ENCODE measurements at regions not wholly inside any gene's neighbourhood (a gene's known extent, or its start where the extent isn't known, plus 50 kb on each side); places are given as distances from the start of the nearest gene placed in this dataset.

DNA sequence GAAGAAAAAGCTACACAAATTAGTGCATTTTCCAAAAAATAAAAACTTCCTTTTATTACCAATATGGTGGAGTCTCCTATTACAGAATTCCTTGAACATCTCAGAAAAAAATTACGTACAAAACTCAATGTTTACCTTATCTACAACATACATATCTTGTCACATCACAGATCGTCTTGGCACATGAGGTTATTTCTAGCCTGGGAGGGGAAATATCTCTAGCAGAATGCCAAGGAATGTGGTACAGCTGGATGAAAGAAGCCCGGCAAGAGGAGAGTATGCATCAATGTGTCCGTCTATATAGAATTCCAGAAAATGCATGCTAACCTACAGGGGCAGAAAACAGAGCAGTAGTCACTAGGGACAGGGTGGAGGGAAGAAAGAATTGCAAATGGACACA is 443.8 kb downstream of the ZSWIM6 start:
- peaks cover 2% of the 10 kb centered on the region for H3K9me3 ChIP-seq (ENCODE audit: control insufficient read depth, low read length)
- H3K4me1 ChIP-seq (ENCODE audit: control insufficient read depth in 1 of 2, insufficient read depth in 2 of 2, low read length in 2 of 2), result no peaks in the 10 kb centered on the region
- 17 to 25% methylated on average over 4 of the region's 4 CpGs for WGBS, 2 donors
- no peaks in the 10 kb centered on the region for H3K27me3 ChIP-seq (ENCODE audit: control insufficient read depth in 1 of 2, insufficient read depth in 2 of 2, low read length in 1 of 2)
- no peak overlapping the region for H3K4me3 ChIP-seq (ENCODE audit: low read length in 2 of 2)
- no peak for DNase-seq
- H3K27ac ChIP-seq (ENCODE audit: low read depth in 1 of 2, low read length in 2 of 2), result no peak overlapping the region
- H3K36me3 ChIP-seq (ENCODE audit: control insufficient read depth in 1 of 2, insufficient read depth in 2 of 2, low read length in 1 of 2), result no peaks in the 10 kb centered on the region
- ATAC-seq (ENCODE audit: low FRiP score), result no peak
- intact Hi-C loops (cut with DNase I), result no loop called here

DNA sequence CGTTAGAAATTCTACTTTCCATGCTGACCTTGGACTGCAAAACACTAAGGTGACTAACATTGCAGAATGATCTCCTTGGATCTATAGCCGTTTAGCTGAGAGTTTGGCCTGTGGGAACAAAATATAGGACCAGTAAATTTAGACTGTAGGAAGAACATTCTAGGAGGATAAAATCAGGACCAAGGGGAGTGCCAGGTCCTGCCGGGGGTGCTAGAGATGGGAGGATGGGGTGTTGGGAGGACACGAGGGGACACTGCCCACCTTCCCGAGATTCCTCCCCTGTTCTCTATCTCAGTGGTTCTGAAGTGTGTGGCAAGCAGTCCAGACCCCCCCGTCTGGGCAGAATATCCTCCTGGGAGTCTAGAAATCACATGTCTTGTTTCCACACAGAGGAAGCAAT is 445.2 kb downstream of the ZSWIM6 start:
- DNase-seq, result no peak
- no peaks in the 10 kb centered on the region for H3K4me1 ChIP-seq (ENCODE audit: control insufficient read depth in 1 of 2, insufficient read depth in 2 of 2, low read length in 2 of 2)
- H3K4me3 ChIP-seq (ENCODE audit: low read length in 2 of 2), result no peak overlapping the region
- no peaks in the 10 kb centered on the region for H3K36me3 ChIP-seq (ENCODE audit: control insufficient read depth in 1 of 2, insufficient read depth in 2 of 2, low read length in 1 of 2)
- ATAC-seq (ENCODE audit: low FRiP score), result no peak
- H3K9me3 ChIP-seq (ENCODE audit: control insufficient read depth, low read length), result peaks cover 1% of the 10 kb centered on the region
- intact Hi-C loops (cut with DNase I), result no loop called here
- no peak overlapping the region for H3K27ac ChIP-seq (ENCODE audit: low read depth in 1 of 2, low read length in 2 of 2)
- H3K27me3 ChIP-seq (ENCODE audit: control insufficient read depth in 1 of 2, insufficient read depth in 2 of 2, low read length in 1 of 2), result no peaks in the 10 kb centered on the region
- WGBS, 2 donors, result 36 to 37% methylated on average over 6 of the region's 6 CpGs

DNA sequence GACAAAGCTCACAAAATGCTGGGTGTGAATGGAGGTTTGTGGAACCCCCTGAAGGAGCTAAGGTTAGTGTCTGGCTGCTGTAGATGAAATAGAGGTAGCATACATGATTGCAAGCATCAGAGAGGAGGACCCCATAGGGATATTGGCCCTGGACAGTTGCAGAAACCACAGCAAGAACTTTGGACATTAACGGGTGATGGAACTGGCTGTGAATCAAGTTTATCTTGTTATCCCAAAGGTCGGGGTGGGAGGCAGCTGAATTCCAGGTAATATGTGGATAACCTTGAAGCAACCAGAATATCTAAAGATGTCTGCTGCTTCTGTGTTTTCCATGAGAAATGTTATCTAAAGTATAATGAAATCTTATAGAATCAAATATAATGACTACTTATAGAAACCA is 447.7 kb downstream of the ZSWIM6 start:
- Histone ChIP-seq H3K27me3 (ENCODE audit: control insufficient read depth in 1 of 2, insufficient read depth in 2 of 2, low read length in 1 of 2) (no peaks in the 10 kb centered on the region), H3K36me3 (ENCODE audit: control insufficient read depth in 1 of 2, insufficient read depth in 2 of 2, low read length in 1 of 2) (no peaks in the 10 kb centered on the region), H3K9me3 (ENCODE audit: control insufficient read depth, low read length) (peaks cover 1% of the 10 kb centered on the region), H3K27ac (ENCODE audit: low read depth in 1 of 2, low read length in 2 of 2) (no peak overlapping the region), H3K4me3 (ENCODE audit: low read length in 2 of 2) (no peak overlapping the region), H3K4me1 (ENCODE audit: control insufficient read depth in 1 of 2, insufficient read depth in 2 of 2, low read length in 2 of 2) (no peaks in the 10 kb centered on the region)
- intact Hi-C loops (cut with DNase I), result no loop called here
- DNase-seq, result no peak
- WGBS, 2 donors, result 56 to 69% methylated on average over 2 of the region's 2 CpGs
- no peak for ATAC-seq (ENCODE audit: low FRiP score)

DNA sequence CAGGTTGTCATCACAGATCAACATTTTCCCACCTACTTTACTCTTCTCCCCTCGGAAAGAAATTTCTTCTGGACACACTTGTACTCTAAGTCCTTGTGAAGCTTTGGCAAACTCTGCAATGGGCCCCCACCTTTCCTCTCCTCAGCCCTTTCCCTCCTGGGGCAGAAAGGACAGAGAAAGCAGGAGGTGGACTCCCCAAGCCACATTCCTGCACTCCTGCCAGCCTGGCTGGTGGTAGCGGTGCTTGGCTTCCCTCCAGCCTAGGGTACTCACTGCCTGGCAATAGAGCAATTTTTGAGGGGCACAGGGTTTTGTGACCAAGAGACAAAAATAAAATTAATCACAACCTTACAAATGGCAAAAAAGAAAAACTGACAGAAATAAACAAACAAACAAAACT is 451.4 kb downstream of the ZSWIM6 start:
- Histone ChIP-seq H3K4me3 (ENCODE audit: low read length in 2 of 2) (no peak overlapping the region), H3K4me1 (ENCODE audit: control insufficient read depth in 1 of 2, insufficient read depth in 2 of 2, low read length in 2 of 2) (no peaks in the 10 kb centered on the region), H3K9me3 (ENCODE audit: control insufficient read depth, low read length) (peaks cover 1% of the 10 kb centered on the region), H3K36me3 (ENCODE audit: control insufficient read depth in 1 of 2, insufficient read depth in 2 of 2, low read length in 1 of 2) (no peaks in the 10 kb centered on the region), H3K27ac (ENCODE audit: low read depth in 1 of 2, low read length in 2 of 2) (no peak overlapping the region), H3K27me3 (ENCODE audit: control insufficient read depth in 1 of 2, insufficient read depth in 2 of 2, low read length in 1 of 2) (no peaks in the 10 kb centered on the region)
- DNase-seq (no peak), ATAC-seq (ENCODE audit: low FRiP score) (no peak)
- intact Hi-C loops (cut with DNase I), result no loop called here
- WGBS, 2 donors, result 40 to 45% methylated on average over 2 of the region's 2 CpGs

DNA sequence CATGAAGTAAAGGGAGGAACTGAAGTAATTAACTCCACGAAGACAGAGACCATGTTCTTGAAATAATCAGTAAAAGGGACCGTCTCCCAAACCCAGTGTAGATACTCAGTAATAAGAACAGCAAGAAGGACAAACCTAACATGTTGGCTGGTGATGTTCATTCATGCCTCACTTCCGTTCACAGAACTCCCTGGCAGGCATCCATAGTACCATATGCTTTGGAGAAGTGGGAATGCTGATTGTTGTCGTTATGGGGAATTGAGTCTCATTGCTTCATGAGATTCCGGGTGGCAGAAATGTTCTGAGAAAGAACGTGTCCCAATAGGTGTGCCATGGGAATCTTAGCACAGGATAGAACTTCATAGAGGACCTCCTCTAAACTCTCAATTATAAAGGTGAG is 452.3 kb downstream of the ZSWIM6 start:
- Histone ChIP-seq H3K9me3 (ENCODE audit: control insufficient read depth, low read length) (peaks cover 1% of the 10 kb centered on the region), H3K36me3 (ENCODE audit: control insufficient read depth in 1 of 2, insufficient read depth in 2 of 2, low read length in 1 of 2) (no peaks in the 10 kb centered on the region), H3K27me3 (ENCODE audit: control insufficient read depth in 1 of 2, insufficient read depth in 2 of 2, low read length in 1 of 2) (no peaks in the 10 kb centered on the region), H3K27ac (ENCODE audit: low read depth in 1 of 2, low read length in 2 of 2) (no peak overlapping the region), H3K4me3 (ENCODE audit: low read length in 2 of 2) (no peak overlapping the region), H3K4me1 (ENCODE audit: control insufficient read depth in 1 of 2, insufficient read depth in 2 of 2, low read length in 2 of 2) (no peaks in the 10 kb centered on the region)
- intact Hi-C loops (cut with DNase I), result no loop called here
- 65 to 73% methylated on average over 6 of the region's 6 CpGs for WGBS, 2 donors
- no peak for DNase-seq
- ATAC-seq (ENCODE audit: low FRiP score), result no peak

DNA sequence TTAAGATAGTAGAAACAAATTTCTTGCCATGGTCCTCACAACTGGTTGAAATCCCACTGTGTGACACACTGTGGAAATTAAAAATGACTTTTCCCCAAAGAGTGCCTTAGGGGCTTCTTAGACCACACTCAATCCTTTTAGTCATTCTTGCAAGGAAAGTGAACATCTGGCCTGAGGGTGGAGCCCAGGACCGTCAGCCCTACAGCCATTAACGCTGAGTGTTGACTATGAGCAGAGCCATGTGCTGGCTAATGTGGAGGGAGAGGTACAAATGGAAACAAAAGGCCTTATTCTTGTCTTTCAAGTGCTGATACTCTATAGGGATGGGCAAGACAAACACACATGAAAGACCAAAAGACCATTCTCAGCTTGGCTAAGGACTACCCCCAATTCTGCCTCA is 456.5 kb downstream of the ZSWIM6 start:
- H3K9me3 ChIP-seq (ENCODE audit: control insufficient read depth, low read length), result no peaks in the 10 kb centered on the region
- no peaks in the 10 kb centered on the region for H3K4me1 ChIP-seq (ENCODE audit: control insufficient read depth in 1 of 2, insufficient read depth in 2 of 2, low read length in 2 of 2)
- 9 to 17% methylated on average over 2 of the region's 2 CpGs for WGBS, 2 donors
- intact Hi-C loops (cut with DNase I), result no loop called here
- no peak overlapping the region for H3K4me3 ChIP-seq (ENCODE audit: low read length in 2 of 2)
- no peaks in the 10 kb centered on the region for H3K36me3 ChIP-seq (ENCODE audit: control insufficient read depth in 1 of 2, insufficient read depth in 2 of 2, low read length in 1 of 2)
- no peak overlapping the region for H3K27ac ChIP-seq (ENCODE audit: low read depth in 1 of 2, low read length in 2 of 2)
- ATAC-seq (ENCODE audit: low FRiP score) (no peak), DNase-seq (no peak)
- peaks cover 0 to 2% of the 10 kb centered on the region in 2 donors for H3K27me3 ChIP-seq (ENCODE audit: control insufficient read depth in 1 of 2, insufficient read depth in 2 of 2, low read length in 1 of 2)

DNA sequence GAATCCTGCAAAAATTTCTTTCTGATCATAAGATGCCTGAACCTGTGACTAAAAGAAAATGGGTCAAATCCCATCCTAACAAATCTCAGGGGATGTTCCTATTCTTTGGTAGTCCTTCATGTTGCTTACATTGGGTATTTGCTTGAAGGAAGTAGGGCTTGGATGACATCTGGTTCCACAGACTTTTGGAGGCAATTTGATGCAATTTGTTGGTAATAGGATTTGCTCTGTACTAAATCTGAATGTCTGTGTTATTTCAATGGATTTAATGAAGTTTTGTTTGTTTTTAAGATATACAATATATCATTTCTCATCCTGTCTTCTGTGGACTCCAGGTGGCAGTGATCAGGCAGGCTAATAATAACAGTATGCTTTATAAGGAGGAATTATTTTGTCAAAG is 457.9 kb downstream of the ZSWIM6 start:
- H3K27ac ChIP-seq (ENCODE audit: low read depth in 1 of 2, low read length in 2 of 2), result no peak overlapping the region
- no peaks in the 10 kb centered on the region for H3K36me3 ChIP-seq (ENCODE audit: control insufficient read depth in 1 of 2, insufficient read depth in 2 of 2, low read length in 1 of 2)
- H3K4me3 ChIP-seq (ENCODE audit: low read length in 2 of 2), result no peak overlapping the region
- ATAC-seq (ENCODE audit: low FRiP score) (no peak), DNase-seq (no peak)
- peaks cover 0 to 2% of the 10 kb centered on the region in 2 donors for H3K27me3 ChIP-seq (ENCODE audit: control insufficient read depth in 1 of 2, insufficient read depth in 2 of 2, low read length in 1 of 2)
- no peaks in the 10 kb centered on the region for H3K4me1 ChIP-seq (ENCODE audit: control insufficient read depth in 1 of 2, insufficient read depth in 2 of 2, low read length in 2 of 2)
- intact Hi-C loops (cut with DNase I), result no loop called here
- H3K9me3 ChIP-seq (ENCODE audit: control insufficient read depth, low read length), result no peaks in the 10 kb centered on the region

DNA sequence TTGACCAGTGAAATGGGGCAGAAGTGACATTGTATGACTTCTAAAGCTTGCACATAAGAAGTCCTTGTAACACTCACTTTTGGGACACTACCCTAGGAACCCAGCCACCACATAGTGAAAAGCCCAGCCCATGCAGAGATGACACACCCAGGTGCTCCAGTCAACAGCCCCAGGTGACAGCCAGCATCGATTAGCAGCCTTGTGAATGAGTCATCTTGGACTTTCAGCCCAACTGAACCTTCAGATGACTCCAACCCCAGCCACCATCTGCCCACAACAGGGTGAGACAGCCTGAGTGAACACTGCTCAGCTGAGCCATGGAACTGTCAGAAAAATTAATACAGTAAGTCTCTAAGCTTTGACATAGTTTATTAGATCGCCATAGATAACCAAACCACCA is 458.6 kb downstream of the ZSWIM6 start:
- Histone ChIP-seq H3K36me3 (ENCODE audit: control insufficient read depth in 1 of 2, insufficient read depth in 2 of 2, low read length in 1 of 2) (no peaks in the 10 kb centered on the region), H3K4me3 (ENCODE audit: low read length in 2 of 2) (no peak overlapping the region), H3K27me3 (ENCODE audit: control insufficient read depth in 1 of 2, insufficient read depth in 2 of 2, low read length in 1 of 2) (peaks cover 0 to 2% of the 10 kb centered on the region in 2 donors), H3K4me1 (ENCODE audit: control insufficient read depth in 1 of 2, insufficient read depth in 2 of 2, low read length in 2 of 2) (no peaks in the 10 kb centered on the region), H3K9me3 (ENCODE audit: control insufficient read depth, low read length) (no peaks in the 10 kb centered on the region), H3K27ac (ENCODE audit: low read depth in 1 of 2, low read length in 2 of 2) (no peak overlapping the region)
- no peak for DNase-seq
- 84 to 85% methylated on average over 2 of the region's 2 CpGs for WGBS, 2 donors
- no peak for ATAC-seq (ENCODE audit: low FRiP score)
- intact Hi-C loops (cut with DNase I), result no loop called here

DNA sequence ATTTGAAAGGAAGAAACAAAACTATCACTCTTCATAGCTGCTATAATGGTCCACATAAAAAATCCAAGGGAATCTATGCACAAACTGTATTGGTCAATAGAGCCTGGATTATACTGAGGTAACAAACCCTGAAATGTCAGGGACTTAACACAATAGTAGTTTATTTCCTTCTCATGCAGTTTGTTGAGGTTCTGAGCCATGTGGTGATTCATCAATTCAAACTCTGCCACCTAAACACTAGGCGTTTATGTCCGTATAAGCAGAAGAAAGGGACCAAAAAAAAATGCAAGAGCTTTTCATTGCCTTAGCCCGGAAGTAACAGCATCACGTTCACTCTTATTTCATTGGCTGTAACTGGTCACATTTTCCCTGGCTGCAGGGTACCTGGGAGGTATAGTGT is 464.7 kb downstream of the ZSWIM6 start:
- intact Hi-C loops (cut with DNase I), result no loop called here

More for the DNA sequence above, 464.7 kb downstream of the ZSWIM6 start:
- Histone ChIP-seq H3K27ac (ENCODE audit: low read depth in 1 of 2, low read length in 2 of 2) (no peak overlapping the region), H3K4me1 (ENCODE audit: control insufficient read depth in 1 of 2, insufficient read depth in 2 of 2, low read length in 2 of 2) (no peaks in the 10 kb centered on the region), H3K27me3 (ENCODE audit: control insufficient read depth in 1 of 2, insufficient read depth in 2 of 2, low read length in 1 of 2) (no peaks in the 10 kb centered on the region), H3K36me3 (ENCODE audit: control insufficient read depth in 1 of 2, insufficient read depth in 2 of 2, low read length in 1 of 2) (no peaks in the 10 kb centered on the region), H3K9me3 (ENCODE audit: control insufficient read depth, low read length) (no peaks in the 10 kb centered on the region), H3K4me3 (ENCODE audit: low read length in 2 of 2) (no peak overlapping the region)
- WGBS, 2 donors, result 71% methylated on average over 4 of the region's 4 CpGs
- ATAC-seq (ENCODE audit: low FRiP score) (no peak), DNase-seq (no peak)
